GM12878 (cell line): ENCODE measurements at regions not wholly inside any gene's neighbourhood (a gene's known extent, or its start where the extent isn't known, plus 50 kb on each side); places are given as distances from the start of the nearest gene placed in this dataset.

Source experiments
- ATAC-seq: fragments of 200-7000 bp; cut with Tn5 transposase; 3 replicates; pipeline ENCODE4 v1.9.1; 2020; ENCODE audit warnings: mild to moderate bottlenecking, moderate library complexity
- BruUV-seq: library from RNA; stranded (reverse); fragments of 400-500 nt; replicated peaks from 2 replicates; lab custom pipeline; 2021; lab: Mats Ljungman, UMichigan
- CTCF ChIA-PET: fragments of 300-600 bp; sonication (Branson Sonifier 250); formaldehyde crosslinking; extraction: SDS; loops from one replicate; lab custom pipeline; 2021; ENCODE audit warnings: inconsistent platforms; lab: Yijun Ruan, JAX
- POLR2A ChIA-PET: fragments of 350-600 bp; formaldehyde crosslinking; extraction: SDS; loops from one replicate; lab custom pipeline; 2021; ENCODE audit warnings: inconsistent platforms; lab: Charles Lee
- RAD21 ChIA-PET: fragments of 300-600 bp; sonication (Branson Sonifier 250); formaldehyde crosslinking; loops from one replicate; lab custom pipeline; 2023; ENCODE audit warnings: antibody characterized with exemption; ENCODE audit not compliant: unreplicated experiment; lab: Charles Lee
- SMC1A ChIA-PET: fragments of 300-600 bp; sonication (Branson Sonifier 250); formaldehyde crosslinking; loops from one replicate; lab custom pipeline; 2023; ENCODE audit not compliant: unreplicated experiment, uncharacterized antibody; lab: Charles Lee
- DNase-seq: peaks from one replicate; pipeline ENCODE4 v3.0.0-alpha.2; 2011; ENCODE audit warnings: low read depth, low spot score
- FAIRE-seq: peaks from 3 replicates; lab custom pipeline; 2011; peaks lifted over from hg19 to GRCh38; lab: Jason Lieb, UNC
- H2AFZ ChIP-seq: 2 replicates; pipeline ENCODE4 v1.6.0; 2011; ENCODE audit warnings: low read depth, low read length, control low read depth; ENCODE audit not compliant: control insufficient read depth
- H3K27ac ChIP-seq: 2 replicates; pipeline ENCODE4 v1.5.1; 2011; ENCODE audit warnings: control low read depth; ENCODE audit not compliant: control insufficient read depth, insufficient read depth
- H3K27me3 ChIP-seq, 2 experiments: replicated peaks in 1 of 2; 2 replicates each; pipeline versions ENCODE4 v1.6.0 to v1.6.1; 2011; ENCODE audit warnings: low read length in 1 of 2; ENCODE audit not compliant: control insufficient read depth in 2 of 2, insufficient read depth in 2 of 2
- H3K36me3 ChIP-seq, 2 experiments: 2 replicates each; pipeline ENCODE4 v1.5.1; 2011; ENCODE audit warnings: low read length in 1 of 2; ENCODE audit not compliant: control insufficient read depth in 2 of 2, insufficient read depth in 2 of 2
- H3K4me1 ChIP-seq: 2 replicates; pipeline ENCODE4 v1.6.1; 2011; ENCODE audit warnings: mild to moderate bottlenecking, low read length, moderate library complexity, mixed read lengths; ENCODE audit not compliant: control insufficient read depth, insufficient read depth
- H3K4me2 ChIP-seq: 2 replicates; pipeline ENCODE4 v1.6.0; 2011; ENCODE audit warnings: control low read depth; ENCODE audit not compliant: control insufficient read depth, insufficient read depth
- H3K4me3 ChIP-seq: fragments of 200-600 bp; sonication (generic); 2 replicates; pipeline ENCODE4 v1.5.1; 2016
- H3K79me2 ChIP-seq: 2 replicates; pipeline ENCODE4 v1.6.0; 2011; ENCODE audit warnings: low read length; ENCODE audit not compliant: control insufficient read depth, insufficient read depth
- H3K9ac ChIP-seq: 2 replicates; pipeline ENCODE4 v1.8.0; 2011; ENCODE audit warnings: low read length, control low read depth, mixed read lengths; ENCODE audit not compliant: control insufficient read depth, insufficient read depth
- H3K9me3 ChIP-seq: replicated peaks from 3 replicates; pipeline ENCODE4 v1.5.1; 2011; ENCODE audit warnings: mild to moderate bottlenecking, low read length; ENCODE audit not compliant: control insufficient read depth, insufficient read depth
- H4K20me1 ChIP-seq: 2 replicates; pipeline ENCODE4 v1.6.0; 2011; ENCODE audit not compliant: control insufficient read depth, insufficient read depth
- HDGF ChIP-seq: fragments of 450-650 bp; IDR thresholded peaks from 2 replicates; pipeline ENCODE4 v1.6.1; 2016; ENCODE audit warnings: antibody characterized with exemption
- MEF2A ChIP-seq: IDR thresholded peaks from 2 replicates; pipeline ENCODE4 v1.6.1; 2011; ENCODE audit warnings: low read depth, mild to moderate bottlenecking, low read length, moderate library complexity; ENCODE audit not compliant: insufficient read depth
- ZNF24 ChIP-seq: fragments of 450-650 bp; IDR thresholded peaks from 2 replicates; pipeline ENCODE4 v1.6.1; 2017; ENCODE audit warnings: antibody characterized with exemption, mild to moderate bottlenecking
- WGBS: methylation state at CpG from one replicate; pipeline ENCODE4 v1.1.6; 2016; ENCODE audit warnings: low lambda C conversion rate; ENCODE audit not compliant: insufficient replicate concordance, insufficient coverage; ENCODE audit errors: missing lambda C conversion rate; 5-methylcytosine and 5-hydroxymethylcytosine counted together
- in situ Hi-C: fragments of 300-500 bp; cut with MboI; formaldehyde crosslinking; loops from 9 replicates; pipeline ENCODE4 v1.14.3; 2018; ENCODE audit warnings: mixed read lengths
- intact Hi-C: fragments of 100-400 bp; cut with micrococcal nuclease; formaldehyde crosslinking; loops from one replicate; pipeline ENCODE4 v1.14.2; 2022; ENCODE audit not compliant: unreplicated experiment
- TF ChIP-seq, protein P1 (sequence below): IDR thresholded peaks from 2 replicates; pipeline ENCODE4 v1.6.1; 2012; ENCODE audit warnings: improper control_type of control experiment, low read depth, low read length; ENCODE audit not compliant: insufficient replicate concordance

DNA sequence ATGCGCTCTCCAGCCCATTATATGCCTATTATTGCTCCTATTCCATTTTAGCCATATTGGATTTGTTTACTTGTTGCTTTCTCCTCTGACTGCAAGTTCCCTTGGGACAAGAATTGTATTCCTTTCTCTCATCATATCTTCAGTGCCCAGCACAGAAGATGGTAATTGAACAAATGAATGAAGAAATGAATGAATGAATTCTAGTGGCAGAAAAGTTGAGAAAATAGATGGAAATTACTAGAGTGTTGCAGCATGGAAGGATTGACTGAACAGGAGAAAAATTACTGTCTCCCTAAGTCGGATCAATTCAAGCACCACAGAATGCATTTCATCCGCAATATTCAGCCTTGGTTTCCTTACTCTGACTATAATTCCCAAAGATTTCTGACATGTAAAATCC is 1243.2 kb downstream of the SORCS1 start:
- in situ Hi-C loops, result no loop called here
- CTCF ChIA-PET, result no interaction called here
- no peak for TF ChIP-seq MEF2A
- TF ChIP-seq, protein P1, sequence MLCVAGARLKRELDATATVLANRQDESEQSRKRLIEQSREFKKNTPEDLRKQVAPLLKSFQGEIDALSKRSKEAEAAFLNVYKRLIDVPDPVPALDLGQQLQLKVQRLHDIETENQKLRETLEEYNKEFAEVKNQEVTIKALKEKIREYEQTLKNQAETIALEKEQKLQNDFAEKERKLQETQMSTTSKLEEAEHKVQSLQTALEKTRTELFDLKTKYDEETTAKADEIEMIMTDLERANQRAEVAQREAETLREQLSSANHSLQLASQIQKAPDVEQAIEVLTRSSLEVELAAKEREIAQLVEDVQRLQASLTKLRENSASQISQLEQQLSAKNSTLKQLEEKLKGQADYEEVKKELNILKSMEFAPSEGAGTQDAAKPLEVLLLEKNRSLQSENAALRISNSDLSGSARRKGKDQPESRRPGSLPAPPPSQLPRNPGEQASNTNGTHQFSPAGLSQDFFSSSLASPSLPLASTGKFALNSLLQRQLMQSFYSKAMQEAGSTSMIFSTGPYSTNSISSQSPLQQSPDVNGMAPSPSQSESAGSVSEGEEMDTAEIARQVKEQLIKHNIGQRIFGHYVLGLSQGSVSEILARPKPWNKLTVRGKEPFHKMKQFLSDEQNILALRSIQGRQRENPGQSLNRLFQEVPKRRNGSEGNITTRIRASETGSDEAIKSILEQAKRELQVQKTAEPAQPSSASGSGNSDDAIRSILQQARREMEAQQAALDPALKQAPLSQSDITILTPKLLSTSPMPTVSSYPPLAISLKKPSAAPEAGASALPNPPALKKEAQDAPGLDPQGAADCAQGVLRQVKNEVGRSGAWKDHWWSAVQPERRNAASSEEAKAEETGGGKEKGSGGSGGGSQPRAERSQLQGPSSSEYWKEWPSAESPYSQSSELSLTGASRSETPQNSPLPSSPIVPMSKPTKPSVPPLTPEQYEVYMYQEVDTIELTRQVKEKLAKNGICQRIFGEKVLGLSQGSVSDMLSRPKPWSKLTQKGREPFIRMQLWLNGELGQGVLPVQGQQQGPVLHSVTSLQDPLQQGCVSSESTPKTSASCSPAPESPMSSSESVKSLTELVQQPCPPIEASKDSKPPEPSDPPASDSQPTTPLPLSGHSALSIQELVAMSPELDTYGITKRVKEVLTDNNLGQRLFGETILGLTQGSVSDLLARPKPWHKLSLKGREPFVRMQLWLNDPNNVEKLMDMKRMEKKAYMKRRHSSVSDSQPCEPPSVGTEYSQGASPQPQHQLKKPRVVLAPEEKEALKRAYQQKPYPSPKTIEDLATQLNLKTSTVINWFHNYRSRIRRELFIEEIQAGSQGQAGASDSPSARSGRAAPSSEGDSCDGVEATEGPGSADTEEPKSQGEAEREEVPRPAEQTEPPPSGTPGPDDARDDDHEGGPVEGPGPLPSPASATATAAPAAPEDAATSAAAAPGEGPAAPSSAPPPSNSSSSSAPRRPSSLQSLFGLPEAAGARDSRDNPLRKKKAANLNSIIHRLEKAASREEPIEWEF, result no peak
- TF ChIP-seq HDGF, result no peak
- peak; percentile 91 for TF ChIP-seq ZNF24
- TF ChIP-seq, all 136 proteins: peak for 1
- H3K4me2 ChIP-seq, result no peak overlapping the region
- H4K20me1 ChIP-seq, result no peaks in the 10 kb centered on the region
- DNase-seq (no peak), FAIRE-seq (no peak), ATAC-seq (no peak)
- no peaks in the 10 kb centered on the region for H3K9me3 ChIP-seq
- no peaks in the 10 kb centered on the region for H3K27me3 ChIP-seq
- ChIA-PET POLR2A (no interaction called here), SMC1A (interaction anchor here (1.2 to 1.3 kb wide), 2 partner anchors 80 to 94 kb away, joined by 3 to 4 read pairs; no protein-coding TSS in a partner anchor), RAD21 (interaction anchor here (1.2 to 1.7 kb wide), 3 partner anchors 31 to 90 kb away, joined by 3 to 5 read pairs (median 4); no protein-coding TSS in a partner anchor)
- H3K4me3 ChIP-seq, result no peak overlapping the region
- H3K9ac ChIP-seq, result no peak overlapping the region
- H3K36me3 ChIP-seq, result no peaks in the 10 kb centered on the region
- WGBS, result 13% methylated on average over 3 of the region's 3 CpGs
- H3K4me1 ChIP-seq, result no peaks in the 10 kb centered on the region
- no TSS peak for BruUV-seq
- H3K79me2 ChIP-seq, result no peaks in the 10 kb centered on the region
- intact Hi-C loops, result no loop called here
- no peak overlapping the region for H3K27ac ChIP-seq
- H2AFZ ChIP-seq, result no peak overlapping the region
